Stimulated activated naive CD8-positive, alpha-beta T cell treated with anti-CD3 and anti-CD28 coated beads, Interleukin-15, Interleukin-2, amounts not matched to agents 100 ng/mL and 50 ng/mL, for 24 hours (primary cell): ENCODE measurements at regions not wholly inside any gene's neighbourhood (a gene's known extent, or its start where the extent isn't known, plus 50 kb on each side); places are given as distances from the start of the nearest gene placed in this dataset.
"Not testable (repeated sequence)": the region's sequence is repeated elsewhere in the genome, so short reads cannot be mapped to it uniquely, and the experiment has no call there.

Experiments
- H3K27ac Mint-ChIP-seq: one replicate; pipeline ENCODE4 v1.8.0; 2021; ENCODE audit warnings: mild to moderate bottlenecking, mixed read lengths
- H3K27me3 Mint-ChIP-seq: one replicate; pipeline ENCODE4 v1.8.0; 2021; ENCODE audit warnings: mixed read lengths
- H3K36me3 Mint-ChIP-seq: one replicate; pipeline ENCODE4 v1.8.0; 2021; ENCODE audit warnings: low read depth, mixed read lengths
- H3K4me1 Mint-ChIP-seq: one replicate; pipeline ENCODE4 v1.8.0; 2021; ENCODE audit warnings: low read depth, mixed read lengths
- H3K4me3 Mint-ChIP-seq: one replicate; pipeline ENCODE4 v1.8.0; 2021; ENCODE audit warnings: mild to moderate bottlenecking, mixed read lengths
- H3K9me3 Mint-ChIP-seq: one replicate; pipeline ENCODE4 v1.8.0; 2021; ENCODE audit warnings: mixed read lengths

DNA sequence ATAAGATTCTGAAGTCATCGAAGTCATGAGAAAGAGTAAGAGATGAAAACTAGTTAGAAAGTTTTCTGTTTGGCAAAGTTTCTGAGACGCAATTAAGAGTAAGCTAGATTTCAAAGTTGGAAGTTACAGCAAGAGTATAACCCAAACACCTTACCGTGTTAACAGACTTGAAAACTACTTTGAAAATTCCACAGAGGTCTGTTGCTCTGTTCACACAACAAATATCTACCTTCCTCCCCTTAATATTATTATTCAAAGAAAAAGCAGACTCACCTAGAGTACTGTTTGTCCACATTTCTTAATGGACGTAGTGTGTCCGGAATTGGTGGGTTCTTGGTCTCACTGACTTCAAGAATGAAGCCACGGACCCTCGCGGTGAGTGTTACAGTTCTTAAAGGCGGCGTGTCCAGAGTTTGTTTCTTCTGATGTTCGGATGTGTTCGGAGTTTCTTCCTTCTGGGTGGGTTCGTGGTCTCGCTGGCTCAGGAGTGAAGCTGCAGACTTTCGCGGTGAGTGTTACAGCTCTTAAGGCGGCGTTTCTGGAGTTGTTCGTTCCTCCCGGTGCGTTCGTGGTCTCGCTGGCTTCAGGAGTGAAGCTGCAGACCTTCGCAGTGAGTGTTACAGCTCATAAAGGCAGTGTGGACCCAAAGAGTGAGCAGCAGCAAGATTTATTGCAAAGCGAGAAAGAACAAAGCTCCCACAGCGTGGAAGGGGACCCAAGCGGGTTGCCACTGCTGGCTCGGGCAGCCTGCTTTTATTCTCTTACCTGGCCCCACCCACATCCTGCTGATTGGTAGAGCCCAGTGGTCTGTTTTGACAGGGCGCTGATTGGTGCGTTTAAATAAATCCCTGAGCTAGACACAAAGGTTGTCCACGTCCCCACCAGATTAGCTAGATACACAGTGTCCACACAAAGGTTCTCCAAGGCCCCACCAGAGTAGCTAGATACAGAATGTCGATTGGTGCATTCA is 165.1 kb upstream of the TEX13C start:
- not testable (repeated sequence) for H3K36me3 Mint-ChIP-seq, H3K4me3 Mint-ChIP-seq, H3K27ac Mint-ChIP-seq, H3K27me3 Mint-ChIP-seq, H3K4me1 Mint-ChIP-seq, H3K9me3 Mint-ChIP-seq

GRCh38 chrX:125155296-125156033 is 164.2 kb upstream of the TEX13C start:
- H3K9me3 Mint-ChIP-seq, H3K27me3 Mint-ChIP-seq, H3K27ac Mint-ChIP-seq, H3K36me3 Mint-ChIP-seq, H3K4me1 Mint-ChIP-seq, H3K4me3 Mint-ChIP-seq: not testable (repeated sequence)

DNA sequence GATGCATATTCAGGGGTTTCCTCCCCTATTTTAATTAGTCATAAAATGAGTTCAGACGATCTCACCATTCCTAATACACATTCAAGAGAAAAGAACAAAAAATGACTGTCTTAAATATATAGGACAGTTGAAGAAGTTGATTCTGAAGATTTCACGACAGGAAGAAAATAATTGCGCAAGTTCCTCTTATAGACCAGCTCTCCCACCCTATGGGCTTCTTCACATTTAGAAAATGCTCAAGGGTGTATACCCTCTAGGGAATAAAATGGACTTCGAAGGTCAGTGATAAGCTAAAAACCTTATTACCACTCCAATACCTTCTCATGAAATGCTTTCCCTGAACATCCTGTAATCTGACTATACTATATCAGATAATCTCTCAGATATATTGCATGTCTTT is 149.2 kb upstream of the TEX13C start:
- H3K36me3 Mint-ChIP-seq: no peaks in the 10 kb centered on the region
- H3K27me3 Mint-ChIP-seq: no peaks in the 10 kb centered on the region
- H3K4me1 Mint-ChIP-seq: no peaks in the 10 kb centered on the region

DNA sequence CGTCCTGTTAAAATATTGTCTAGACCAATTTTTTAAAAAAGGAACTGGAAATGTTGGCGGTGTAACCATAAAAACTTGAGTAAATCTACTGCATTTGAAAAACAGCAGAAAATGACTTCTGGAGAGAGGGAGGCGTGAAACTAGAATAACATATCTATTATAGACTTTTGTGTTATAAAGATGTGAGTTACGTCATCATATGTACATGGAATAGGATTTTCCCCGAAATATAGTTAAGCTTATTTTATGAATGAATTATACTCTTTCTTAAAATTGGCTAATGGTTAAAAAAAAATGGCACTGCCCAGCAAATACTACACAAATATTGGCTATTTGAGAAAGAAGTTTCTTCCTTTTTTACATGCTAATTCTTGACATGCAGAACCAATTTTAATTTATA is 147.1 kb upstream of the TEX13C start:
- Mint-ChIP-seq H3K27ac (no peak overlapping the region), H3K4me3 (no peak overlapping the region), H3K9me3 (no peaks in the 10 kb centered on the region), H3K36me3 (no peaks in the 10 kb centered on the region), H3K4me1 (no peaks in the 10 kb centered on the region), H3K27me3 (no peaks in the 10 kb centered on the region)

More for the DNA sequence above, 149.2 kb upstream of the TEX13C start:
- H3K27ac Mint-ChIP-seq: no peak overlapping the region
- no peaks in the 10 kb centered on the region for H3K9me3 Mint-ChIP-seq
- H3K4me3 Mint-ChIP-seq: no peak overlapping the region

- no peaks in the 10 kb centered on the region for H3K4me1 Mint-ChIP-seq
- H3K9me3 Mint-ChIP-seq: no peaks in the 10 kb centered on the region
- H3K27me3 Mint-ChIP-seq: no peaks in the 10 kb centered on the region
- no peaks in the 10 kb centered on the region for H3K36me3 Mint-ChIP-seq
- H3K4me3 Mint-ChIP-seq: no peak overlapping the region
- H3K27ac Mint-ChIP-seq: no peak overlapping the region
Measured at GRCh38 chrX:125175991-125176584, 143.6 kb upstream of the TEX13C start.

GRCh38 chrX:125193921-125194320 is 125.8 kb upstream of the TEX13C start:
- H3K9me3 Mint-ChIP-seq: no peaks in the 10 kb centered on the region
- H3K27me3 Mint-ChIP-seq: peaks cover 9% of the 10 kb centered on the region
- no peaks in the 10 kb centered on the region for H3K36me3 Mint-ChIP-seq
- H3K4me3 Mint-ChIP-seq: no peak overlapping the region
- no peak overlapping the region for H3K27ac Mint-ChIP-seq
- no peaks in the 10 kb centered on the region for H3K4me1 Mint-ChIP-seq

DNA sequence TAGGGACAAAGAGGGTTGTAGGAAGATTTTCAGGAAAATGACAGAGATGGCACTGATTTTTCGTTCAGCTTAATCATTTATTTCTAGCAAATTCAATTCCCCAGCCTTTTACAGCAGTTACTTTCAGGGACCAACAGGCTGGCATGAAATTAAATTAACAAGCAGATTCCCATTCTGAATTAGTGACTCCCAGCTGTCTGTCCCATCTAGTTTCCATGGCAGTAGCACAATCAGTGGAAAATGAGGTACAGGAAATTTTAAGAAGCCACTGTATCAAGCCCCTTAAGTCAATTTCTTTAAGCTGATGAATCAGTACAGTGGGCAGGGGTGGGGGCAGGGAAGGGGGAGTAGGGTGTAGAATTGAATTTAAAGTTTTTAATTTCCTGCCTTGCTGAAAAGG is 121.1 kb upstream of the TEX13C start:
- Mint-ChIP-seq H3K4me3 (no peak overlapping the region), H3K27me3 (peaks cover 29% of the 10 kb centered on the region), H3K4me1 (peaks cover 6% of the 10 kb centered on the region), H3K36me3 (no peaks in the 10 kb centered on the region), H3K27ac (no peak overlapping the region), H3K9me3 (no peaks in the 10 kb centered on the region)

DNA sequence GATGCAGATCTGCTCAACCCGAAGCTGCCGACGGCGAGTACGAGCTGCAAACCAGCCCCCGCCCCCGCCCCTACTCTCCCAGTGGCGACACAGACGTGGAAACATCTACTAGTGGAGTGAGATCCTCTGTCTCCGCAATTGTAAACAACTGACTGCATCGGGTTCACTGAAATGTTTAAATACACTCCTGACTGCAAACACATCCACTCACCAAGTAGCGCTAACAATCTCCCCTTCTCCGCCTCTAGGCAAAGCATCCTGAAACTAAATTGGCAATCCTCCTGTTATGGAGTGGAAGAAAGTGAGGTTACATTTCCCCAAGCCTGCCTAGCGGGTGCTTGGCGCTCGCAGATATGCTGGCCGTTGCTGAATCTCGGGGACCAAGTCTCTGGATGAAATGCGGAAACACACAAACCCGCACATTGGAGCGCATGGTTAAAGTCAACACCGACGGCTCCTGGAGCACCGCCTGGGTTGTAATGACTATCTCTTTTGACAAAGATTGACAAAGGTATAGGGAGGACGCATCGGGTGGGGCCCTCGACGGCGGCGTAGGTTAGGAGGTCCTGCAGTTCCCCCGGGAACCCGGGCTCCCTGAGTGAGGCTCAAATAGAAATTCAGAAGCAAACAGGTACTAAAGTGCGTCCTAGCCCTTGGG is 117.0 kb upstream of the TEX13C start:
- Mint-ChIP-seq H3K27ac (no peak overlapping the region), H3K4me1 (peaks cover 13% of the 10 kb centered on the region), H3K9me3 (no peaks in the 10 kb centered on the region), H3K4me3 (peak overlapping the region; percentile 12), H3K36me3 (no peaks in the 10 kb centered on the region), H3K27me3 (peaks cover 37% of the 10 kb centered on the region)

GRCh38 chrX:125203365-125203736 is 116.3 kb upstream of the TEX13C start:
- Mint-ChIP-seq H3K4me1 (peaks cover 13% of the 10 kb centered on the region), H3K4me3 (peak overlapping the region; percentile 60), H3K36me3 (no peaks in the 10 kb centered on the region), H3K9me3 (no peaks in the 10 kb centered on the region), H3K27me3 (peaks cover 40% of the 10 kb centered on the region), H3K27ac (no peak overlapping the region)

DNA sequence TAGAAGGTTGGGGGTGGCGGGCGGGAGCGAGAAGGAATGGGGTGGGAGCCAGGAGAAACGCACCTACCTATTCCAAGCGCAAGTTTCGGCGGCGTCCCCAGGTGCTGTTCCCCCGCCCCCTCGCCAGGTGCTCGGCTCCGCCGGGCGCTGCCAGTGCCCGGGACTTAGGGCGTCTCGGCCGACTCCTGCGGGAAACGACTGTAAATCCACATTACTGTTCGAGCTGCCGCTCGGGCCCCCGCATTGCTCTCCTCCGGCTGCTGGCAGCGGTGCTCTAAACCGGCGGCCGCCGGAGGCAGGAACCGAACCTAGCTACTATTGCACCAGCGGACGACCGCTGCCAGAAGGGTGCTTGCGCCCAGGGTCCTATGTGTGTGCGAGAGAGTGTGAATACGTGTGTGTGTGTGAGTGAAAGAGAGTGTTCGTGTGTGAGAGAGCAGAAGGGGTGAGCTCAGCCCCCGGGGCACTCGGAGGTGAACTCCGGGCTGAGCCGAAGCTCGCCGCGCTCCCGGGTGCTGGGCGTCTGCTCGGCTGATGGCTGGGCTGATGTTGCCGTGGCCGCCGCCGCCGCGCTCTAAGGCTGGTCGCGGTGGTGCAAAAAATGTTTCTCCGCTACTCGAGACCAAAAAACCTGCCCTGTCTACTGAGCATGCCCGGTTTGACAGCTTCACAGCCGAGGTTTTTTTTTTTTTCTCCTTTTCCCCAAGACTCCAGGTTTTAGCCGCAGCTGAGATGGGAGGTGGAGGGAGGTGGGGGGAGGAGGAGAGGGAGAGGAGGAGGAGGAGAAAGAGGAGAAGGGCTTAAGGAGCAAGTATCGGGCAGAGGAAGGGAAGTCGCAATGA is 115.7 kb upstream of the TEX13C start:
- Mint-ChIP-seq H3K9me3 (no peaks in the 10 kb centered on the region), H3K4me1 (peaks cover 13% of the 10 kb centered on the region), H3K27ac (no peak overlapping the region), H3K4me3 (peak overlapping the region; percentile 71), H3K27me3 (peaks cover 42% of the 10 kb centered on the region), H3K36me3 (no peaks in the 10 kb centered on the region)

DNA sequence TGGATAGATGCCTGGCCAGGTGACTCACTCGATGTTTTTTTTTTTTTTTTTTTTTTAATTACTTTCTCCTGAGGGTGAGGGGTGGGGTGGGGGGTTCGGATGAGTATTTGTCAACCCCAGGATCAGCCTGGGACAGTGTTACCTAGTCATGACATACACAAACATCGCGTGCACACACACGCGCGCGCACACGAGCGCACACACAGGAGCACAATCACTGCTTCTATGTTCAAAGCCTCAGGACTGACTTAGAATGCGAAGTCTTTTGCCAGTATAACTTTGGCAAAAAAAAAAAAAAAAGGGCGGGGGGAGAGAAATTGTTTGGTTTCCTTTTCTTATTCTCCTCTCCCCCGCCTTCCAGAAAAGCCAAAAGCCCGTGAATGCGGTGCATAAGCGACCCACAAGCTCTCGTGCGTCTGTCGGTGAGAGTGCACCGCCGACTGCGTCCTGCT is 115.0 kb upstream of the TEX13C start:
- H3K36me3 Mint-ChIP-seq: no peaks in the 10 kb centered on the region
- H3K4me3 Mint-ChIP-seq: peak overlapping the region; percentile 71
- peaks cover 13% of the 10 kb centered on the region for H3K4me1 Mint-ChIP-seq
- no peaks in the 10 kb centered on the region for H3K9me3 Mint-ChIP-seq
- no peak overlapping the region for H3K27ac Mint-ChIP-seq
- peaks cover 39% of the 10 kb centered on the region for H3K27me3 Mint-ChIP-seq

GRCh38 chrX:125205133-125205917 is 114.3 kb upstream of the TEX13C start:
- H3K9me3 Mint-ChIP-seq: no peaks in the 10 kb centered on the region
- H3K4me1 Mint-ChIP-seq: peaks cover 13% of the 10 kb centered on the region
- H3K27me3 Mint-ChIP-seq: peaks cover 42% of the 10 kb centered on the region
- peak overlapping the region; percentile 71 for H3K4me3 Mint-ChIP-seq
- H3K36me3 Mint-ChIP-seq: no peaks in the 10 kb centered on the region
- no peak overlapping the region for H3K27ac Mint-ChIP-seq

DNA sequence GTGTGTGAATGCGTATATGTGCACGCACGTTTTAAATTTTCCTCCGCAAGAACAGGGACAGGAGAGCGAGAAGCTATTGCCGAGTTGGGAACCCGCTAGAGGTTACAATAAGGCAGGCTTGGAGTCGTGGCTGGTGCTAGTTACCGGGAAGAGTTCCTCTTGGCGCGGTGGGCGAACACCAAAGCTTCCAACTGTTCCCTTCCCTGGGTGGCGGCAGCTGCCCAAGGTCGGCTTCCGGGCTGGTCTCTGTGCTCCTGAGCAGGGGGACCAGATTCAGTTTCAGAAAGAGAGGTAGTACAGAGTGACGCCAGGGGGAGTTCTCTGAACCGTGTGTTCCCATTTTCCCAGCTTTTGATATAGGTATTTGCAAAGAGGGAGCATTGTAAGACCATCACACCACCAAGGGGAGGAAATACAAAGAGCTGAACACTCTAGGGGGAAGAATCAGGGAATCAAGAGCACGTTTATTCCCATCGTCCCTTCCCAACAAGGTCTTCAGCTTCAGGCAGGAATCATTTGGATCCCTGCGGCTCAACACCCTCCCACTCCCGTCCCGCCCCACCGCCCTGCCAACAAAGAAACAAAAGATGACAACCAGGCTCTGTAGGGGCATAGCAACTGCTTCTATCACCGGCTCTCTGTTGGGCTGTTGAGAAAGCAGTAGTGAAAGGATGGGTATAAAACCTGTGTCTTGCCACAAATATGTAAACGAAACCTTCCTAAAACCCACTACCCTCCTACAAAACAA is 113.6 kb upstream of the TEX13C start:
- peaks cover 43% of the 10 kb centered on the region for H3K27me3 Mint-ChIP-seq
- peaks cover 13% of the 10 kb centered on the region for H3K4me1 Mint-ChIP-seq
- no peaks in the 10 kb centered on the region for H3K9me3 Mint-ChIP-seq
- H3K4me3 Mint-ChIP-seq: peak overlapping the region; percentile 71
- no peaks in the 10 kb centered on the region for H3K36me3 Mint-ChIP-seq
- no peak overlapping the region for H3K27ac Mint-ChIP-seq
